Ammon's horn (tissue), 1 donor: ENCODE measurements at regions not wholly inside any gene's neighbourhood (a gene's known extent, or its start where the extent isn't known, plus 50 kb on each side); places are given as distances from the start of the nearest gene placed in this dataset.
A peak's percentile ranks its signal among the peaks of the same experiment; 100 is the strongest.

Experiments used
- DNase-seq: peaks from one replicate; pipeline ENCODE4 v3.0.0-alpha.2; 2016; ENCODE audit warnings: low spot score

DNA sequence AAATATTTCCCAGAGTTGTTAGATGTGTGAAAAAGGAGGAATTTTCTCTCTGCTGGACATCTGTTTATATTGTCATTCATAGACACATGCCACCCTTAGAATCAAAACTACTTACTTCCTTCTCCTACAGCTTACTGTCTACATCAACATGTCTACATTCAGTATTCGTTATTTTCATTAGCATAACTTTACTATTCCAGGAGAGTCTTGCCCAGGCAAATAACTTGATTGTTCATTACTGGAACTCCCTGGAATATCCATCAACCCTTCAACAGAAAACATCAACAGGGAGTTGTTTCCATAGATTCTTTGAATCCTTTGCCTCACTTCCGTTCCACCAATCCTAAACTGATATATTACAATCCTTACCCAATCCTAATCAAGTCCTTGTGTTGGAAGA lies 457.5 kb upstream of the ZNF608 start:
- DNase-seq, result no peak

GRCh38 chr5:125205601-125206225 lies 459.3 kb upstream of the ZNF608 start:
- DNase-seq, result no peak

GRCh38 chr5:125207856-125208255 lies 461.4 kb upstream of the ZNF608 start:
- no peak for DNase-seq

DNA sequence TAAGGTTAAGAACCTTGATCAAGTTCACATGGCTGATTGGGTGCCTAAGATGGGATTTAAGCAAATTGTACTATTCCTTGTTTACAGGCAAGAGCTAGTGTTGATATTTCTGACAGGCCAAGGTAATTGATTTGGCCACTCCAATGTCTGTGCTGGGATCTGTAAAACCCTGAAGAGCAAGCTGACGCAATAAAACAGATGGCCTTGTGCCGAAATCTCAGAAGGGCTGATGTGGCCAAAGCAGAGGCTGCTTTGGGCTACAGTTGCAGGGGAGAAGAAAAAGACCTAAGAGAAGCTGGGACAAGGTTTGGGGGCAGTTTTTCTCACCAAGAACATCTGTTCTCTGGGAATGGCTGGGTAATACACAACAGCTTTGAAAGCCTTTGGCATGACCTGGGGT lies 463.2 kb upstream of the ZNF608 start:
- DNase-seq, result no peak

DNA sequence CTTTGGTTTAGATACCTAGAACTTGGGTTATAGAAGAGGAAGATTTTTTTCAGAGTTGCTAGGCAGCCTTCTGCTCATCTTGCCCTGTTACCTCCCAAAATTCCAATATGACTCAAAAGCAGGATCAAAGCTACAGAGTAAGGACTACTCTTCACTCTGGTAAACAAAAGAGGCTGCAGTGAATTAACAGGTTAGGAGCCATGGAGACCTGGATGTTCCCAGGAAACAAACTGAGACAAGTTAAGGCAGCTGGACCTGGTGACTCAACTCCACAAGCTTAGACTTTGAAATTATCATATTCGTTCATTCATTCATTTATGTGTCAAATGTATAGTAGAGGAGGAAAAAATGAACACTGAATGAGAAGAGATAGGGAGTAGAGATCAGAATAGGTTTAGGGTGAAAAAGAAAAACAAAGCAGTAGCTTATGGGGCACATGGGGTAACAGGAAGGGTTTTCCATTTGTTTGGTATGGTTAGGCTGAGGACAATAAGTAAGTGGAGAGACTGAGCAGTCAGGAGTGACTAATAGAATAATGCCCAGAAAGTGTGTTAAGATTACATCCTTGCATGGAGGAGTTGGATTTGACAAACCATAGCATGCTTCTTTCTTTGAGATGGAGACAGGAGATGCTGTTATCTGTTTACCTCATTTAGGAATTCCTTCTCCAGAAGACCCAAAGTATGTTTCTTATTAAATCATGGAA lies 464.0 kb upstream of the ZNF608 start:
- no peak for DNase-seq

DNA sequence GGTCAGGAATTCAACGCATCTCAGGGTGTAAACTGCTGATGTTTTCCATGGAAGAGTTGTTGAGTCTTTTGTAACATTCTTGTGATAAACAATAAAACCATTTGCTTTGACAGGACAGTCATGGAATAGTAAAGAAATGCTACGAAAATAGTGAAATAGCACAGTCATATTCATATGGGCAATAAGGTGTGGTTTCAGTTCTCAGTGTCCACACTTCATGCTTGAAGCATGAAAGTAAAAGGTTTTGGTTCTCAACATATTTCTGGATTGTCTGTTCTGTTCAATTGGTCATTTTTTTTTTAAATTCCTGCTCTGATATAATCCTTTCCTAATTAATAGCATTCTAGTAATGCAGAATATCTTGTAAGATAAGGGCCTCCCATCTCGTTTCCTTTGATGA lies 467.6 kb upstream of the ZNF608 start:
- DNase-seq, result no peak

GRCh38 chr5:125215593-125215992 lies 469.2 kb upstream of the ZNF608 start:
- DNase-seq, result no peak

GRCh38 chr5:125219710-125220109 lies 473.3 kb upstream of the ZNF608 start:
- DNase-seq, result no peak

DNA sequence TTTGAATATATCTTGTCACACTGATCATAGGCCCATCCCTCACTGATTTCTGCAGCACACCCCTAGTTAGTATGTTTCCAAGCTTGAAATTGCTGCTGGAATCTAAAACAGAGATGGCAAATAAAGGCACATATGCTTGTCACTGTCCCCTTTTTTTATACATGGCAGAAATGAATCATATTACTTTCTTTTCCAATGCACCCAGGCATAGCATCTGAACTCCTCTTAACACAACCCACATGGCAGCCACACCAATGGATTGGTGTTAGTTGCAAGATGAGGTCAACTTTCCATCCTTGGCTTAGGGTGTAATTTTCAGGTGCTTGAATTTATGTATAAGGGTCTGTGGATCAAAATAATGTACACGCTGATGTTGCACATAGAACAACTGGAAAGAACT lies 473.8 kb upstream of the ZNF608 start:
- no peak for DNase-seq

- no peak for DNase-seq
Measured at GRCh38 chr5:125222597-125223240, 476.3 kb upstream of the ZNF608 start.

GRCh38 chr5:125225424-125225823 lies 479.0 kb upstream of the ZNF608 start:
- DNase-seq, result no peak

DNA sequence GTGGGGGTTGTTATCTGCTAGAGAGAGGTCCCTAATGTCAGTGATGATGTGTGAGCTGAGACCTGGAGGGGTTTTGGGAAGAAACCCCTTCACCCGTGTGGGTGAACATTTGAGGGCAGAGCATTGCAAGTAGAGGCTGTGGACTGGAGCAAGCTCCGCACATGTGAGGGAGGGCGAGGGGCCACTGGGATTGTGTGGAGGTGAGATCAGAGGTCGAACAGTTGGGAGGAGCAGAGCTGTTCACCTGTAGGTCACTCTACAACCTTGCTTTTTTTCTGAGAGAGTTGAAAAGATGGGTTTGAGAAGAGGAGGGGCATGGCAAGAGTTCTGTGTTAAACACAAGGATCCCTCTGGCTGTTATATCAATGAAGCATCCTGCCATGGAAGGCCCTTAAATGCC lies 480.4 kb upstream of the ZNF608 start:
- DNase-seq, result no peak

- no peak for DNase-seq
Measured at GRCh38 chr5:125227333-125228095, 481.1 kb upstream of the ZNF608 start.

DNA sequence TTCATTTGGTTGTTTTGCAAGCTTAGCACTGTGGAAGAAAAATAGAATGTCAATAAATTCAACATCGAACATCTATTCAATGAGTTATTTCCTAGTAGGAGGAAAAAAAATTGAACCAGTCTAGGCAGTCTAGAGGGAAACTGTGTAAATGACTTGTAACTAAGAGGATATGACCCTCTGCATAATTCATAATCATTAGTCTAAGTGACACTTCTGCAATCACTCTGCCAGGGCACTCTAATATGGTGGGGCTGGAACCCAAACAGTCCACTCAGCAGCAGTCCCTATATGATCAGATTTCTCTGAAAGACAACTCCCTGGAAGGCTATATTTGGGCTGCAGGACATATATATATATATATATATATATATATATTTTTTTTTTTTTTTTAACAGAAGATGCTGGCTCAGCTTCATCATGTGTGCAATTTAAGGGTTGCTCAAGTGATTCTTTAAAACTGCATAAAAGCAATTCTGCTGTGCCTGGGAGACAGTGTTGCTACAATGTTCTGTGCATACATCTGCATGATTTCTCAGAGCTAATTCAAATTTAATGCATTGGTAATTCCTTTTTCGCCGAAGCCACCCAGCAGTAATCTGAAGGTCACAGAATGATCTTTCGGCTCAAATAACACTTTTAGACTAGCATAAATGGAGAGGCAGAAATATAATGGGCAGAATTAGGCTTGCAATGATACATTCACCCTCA lies 482.1 kb upstream of the ZNF608 start:
- DNase-seq, result no peak

GRCh38 chr5:125229556-125229955 lies 483.1 kb upstream of the ZNF608 start:
- DNase-seq, result no peak

DNA sequence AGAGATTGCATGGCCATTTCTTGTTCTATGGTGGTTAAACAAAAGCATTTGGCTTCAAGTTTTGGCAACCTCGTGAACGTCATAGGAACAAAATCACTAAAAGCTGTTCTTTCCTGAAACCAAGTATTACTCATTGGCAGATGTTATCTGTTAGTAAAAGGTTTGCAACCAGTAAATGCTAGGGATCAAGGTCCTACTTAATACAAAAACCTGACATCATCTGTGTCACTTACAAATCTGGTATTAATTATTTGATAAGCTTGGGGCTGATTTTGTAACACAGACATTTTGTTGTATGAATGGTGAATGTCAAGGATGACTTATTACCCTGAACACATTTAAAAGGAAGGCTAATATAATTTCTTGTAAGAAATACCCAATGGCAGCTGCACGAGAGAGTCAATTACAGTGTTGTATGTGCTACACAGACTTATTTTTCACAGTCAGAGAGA lies 486.4 kb upstream of the ZNF608 start:
- no peak for DNase-seq

DNA sequence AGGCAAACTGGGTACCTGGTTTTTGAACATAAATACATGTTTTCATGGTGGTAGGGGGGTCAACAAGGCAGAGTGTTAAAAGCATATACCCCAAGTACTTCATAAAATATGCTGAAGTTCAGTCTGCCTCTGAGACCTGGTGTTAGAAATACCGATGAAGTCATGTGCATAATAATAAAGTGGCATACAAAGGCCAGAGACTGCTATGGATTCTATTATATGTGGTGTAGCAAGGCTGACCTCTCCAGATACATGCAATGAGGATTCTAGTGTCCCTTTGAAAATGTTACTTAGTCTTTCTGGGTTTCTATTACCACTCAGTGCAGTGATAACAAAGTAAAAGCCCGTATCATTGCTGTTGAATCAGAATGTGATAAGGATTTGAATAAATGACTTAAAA lies 487.5 kb upstream of the ZNF608 start:
- DNase-seq, result no peak

- DNase-seq, result no peak
Measured at GRCh38 chr5:125236007-125236406, 489.6 kb upstream of the ZNF608 start.

DNA sequence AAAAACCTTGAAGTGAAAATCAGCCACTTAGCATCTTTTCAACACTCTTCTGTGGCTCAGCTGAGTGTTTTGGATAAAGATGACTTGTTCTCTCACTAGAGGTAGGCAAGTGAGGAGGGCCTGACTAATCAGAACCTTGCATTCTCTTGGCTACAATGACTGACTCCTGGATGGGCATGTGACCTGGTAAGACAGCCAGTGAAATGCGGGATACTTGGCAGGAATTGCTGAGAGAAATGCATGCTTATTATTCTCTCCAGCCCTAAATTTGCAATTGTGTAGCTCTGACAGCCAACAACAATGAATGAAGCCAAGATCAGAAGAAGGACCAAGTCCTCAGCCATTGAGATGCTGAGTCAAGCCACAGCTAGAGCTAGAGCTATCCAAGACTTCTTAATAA lies 490.5 kb upstream of the ZNF608 start:
- DNase-seq, result peak; percentile 14

GRCh38 chr5:125244531-125244930 lies 498.1 kb upstream of the ZNF608 start:
- DNase-seq, result no peak

- DNase-seq, result no peak
Measured at GRCh38 chr5:125245216-125245615, 498.8 kb upstream of the ZNF608 start.

DNA sequence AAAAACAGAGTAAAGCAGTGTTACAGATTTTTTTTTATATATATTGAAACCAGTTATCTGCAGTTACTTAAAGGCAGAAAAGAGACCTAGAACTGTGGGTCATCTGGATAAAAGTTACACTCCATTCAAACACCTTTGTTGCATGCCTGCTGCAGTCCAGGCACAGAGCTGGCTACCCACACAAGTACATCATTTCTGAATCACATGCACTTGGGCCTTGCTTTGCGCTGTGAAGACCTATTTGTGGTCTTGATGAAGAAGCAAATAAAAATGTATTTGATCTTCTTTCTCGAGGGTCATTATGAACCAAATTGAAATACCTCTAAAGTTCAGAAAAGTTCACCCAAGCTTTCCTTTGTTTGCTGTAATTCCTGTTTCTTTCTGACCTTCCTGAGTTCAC lies 503.0 kb upstream of the ZNF608 start:
- DNase-seq, result no peak
